Breast epithelium (tissue), 4 donors: ENCODE measurements at regions not wholly inside any gene's neighbourhood (a gene's known extent, or its start where the extent isn't known, plus 50 kb on each side); places are given as distances from the start of the nearest gene placed in this dataset.

ENCODE experiments used
- DNase-seq, 2 donors: peaks; one replicate each; pipeline ENCODE4 v3.0.0-alpha.2; 2019; ENCODE audit warnings: low spot score in 2 of 2
- H3K27ac ChIP-seq, 2 donors: fragments of 200-600 bp; sonication (generic) in 1 of 2; one replicate each; pipeline ENCODE4 v1.5.1; 2016 to 2019; ENCODE audit warnings: mild to moderate bottlenecking in 1 of 2
- H3K27me3 ChIP-seq, 2 donors: fragments of 200-600 bp; sonication (generic) in 1 of 2; one replicate each; pipeline versions ENCODE4 v1.5.1 to v1.6.0; 2017 to 2019; ENCODE audit warnings: control low read depth in 1 of 2, mild to moderate bottlenecking in 1 of 2
- H3K36me3 ChIP-seq: fragments of 200-600 bp; one replicate; pipeline ENCODE4 v1.5.1; 2019
- H3K4me1 ChIP-seq, 2 donors: fragments of 200-600 bp; sonication (generic); one replicate each; pipeline ENCODE4 v1.5.1; 2016 to 2019; ENCODE audit warnings: control low read depth in 1 of 2
- H3K4me3 ChIP-seq, 3 donors: fragments of 200-600 bp; sonication (generic); 1 replicate in 2 of 3; 2 replicates in 1 of 3; pipeline ENCODE4 v1.5.1; 2016 to 2019; ENCODE audit warnings: mild to moderate bottlenecking in 3 of 3, moderate library complexity in 2 of 3
- H3K9me3 ChIP-seq, 2 donors: fragments of 200-600 bp; sonication (generic) in 1 of 2; one replicate each; pipeline ENCODE4 v1.5.1; 2016 to 2019; ENCODE audit warnings: control low read depth in 1 of 2
- CTCF ChIP-seq, 3 donors: fragments of 450-650 bp; IDR thresholded peaks; one replicate each; pipeline ENCODE4 v1.5.1; 2016 to 2017; ENCODE audit warnings: antibody characterized with exemption in 3 of 3, mild to moderate bottlenecking in 3 of 3, moderate library complexity in 3 of 3
- POLR2A ChIP-seq: fragments of 450-650 bp; IDR thresholded peaks from one replicate; pipeline ENCODE4 v1.6.1; 2016; ENCODE audit warnings: antibody characterized with exemption, mild to moderate bottlenecking, moderate library complexity
- POLR2AphosphoS5 ChIP-seq, 3 donors: sonication (generic); formaldehyde crosslinking; IDR thresholded peaks; one replicate each; pipeline ENCODE4 v1.6.1; 2017; ENCODE audit warnings: antibody characterized with exemption in 3 of 3
- intact Hi-C: fragments of 100-400 bp; cut with DNase I; formaldehyde crosslinking; loops from one replicate; pipeline ENCODE4 v1.15.1; 2023; ENCODE audit warnings: low total_unique reads

- H3K9me3 ChIP-seq: no peaks in the 10 kb centered on the region
- H3K27me3 ChIP-seq: no peaks in the 10 kb centered on the region
- H3K36me3 ChIP-seq: no peaks in the 10 kb centered on the region
- DNase-seq: no peak
- intact Hi-C loops: no loop called here
- no peaks in the 10 kb centered on the region for H3K4me1 ChIP-seq
- no peak overlapping the region for H3K4me3 ChIP-seq
- H3K27ac ChIP-seq: no peak overlapping the region
- TF ChIP-seq CTCF (IDR thresholded peaks at IDR 0.05) (no peak), POLR2AphosphoS5 (IDR thresholded peaks at IDR 0.05) (no peak), POLR2A (no peak)
These were observed 240.1 kb upstream of the FSTL5 start for GRCh38 chr4:162403932-162404331.

- Histone ChIP-seq H3K4me1 (no peaks in the 10 kb centered on the region), H3K9me3 (no peaks in the 10 kb centered on the region), H3K4me3 (no peak overlapping the region), H3K27me3 (no peaks in the 10 kb centered on the region), H3K36me3 (no peaks in the 10 kb centered on the region), H3K27ac (no peak overlapping the region)
- TF ChIP-seq POLR2A: no peak
- no peak for TF ChIP-seq POLR2AphosphoS5 (IDR thresholded peaks at IDR 0.05)
- no peak for TF ChIP-seq CTCF (IDR thresholded peaks at IDR 0.05)
- intact Hi-C loops: no loop called here
- no peak for DNase-seq
These were observed 239.6 kb upstream of the FSTL5 start for GRCh38 chr4:162403419-162403818.

GRCh38 chr4:162401021-162401420 is 237.2 kb upstream of the FSTL5 start:
- Histone ChIP-seq H3K9me3 (no peaks in the 10 kb centered on the region), H3K27me3 (no peaks in the 10 kb centered on the region), H3K4me3 (no peak overlapping the region), H3K36me3 (no peaks in the 10 kb centered on the region), H3K27ac (no peak overlapping the region), H3K4me1 (no peaks in the 10 kb centered on the region)
- DNase-seq: no peak
- intact Hi-C loops: no loop called here
- no peak for TF ChIP-seq CTCF (IDR thresholded peaks at IDR 0.05)
- no peak for TF ChIP-seq POLR2A
- no peak for TF ChIP-seq POLR2AphosphoS5 (IDR thresholded peaks at IDR 0.05)

GRCh38 chr4:162392946-162393345 is 229.1 kb upstream of the FSTL5 start:
- Histone ChIP-seq H3K4me3 (no peak overlapping the region), H3K4me1 (no peaks in the 10 kb centered on the region), H3K27ac (no peak overlapping the region), H3K27me3 (no peaks in the 10 kb centered on the region), H3K36me3 (no peaks in the 10 kb centered on the region), H3K9me3 (no peaks in the 10 kb centered on the region)
- intact Hi-C loops: no loop called here
- TF ChIP-seq POLR2A: no peak
- TF ChIP-seq POLR2AphosphoS5 (IDR thresholded peaks at IDR 0.05): no peak
- no peak for TF ChIP-seq CTCF (IDR thresholded peaks at IDR 0.05)
- DNase-seq: no peak

GRCh38 chr4:162366146-162366545 is 202.3 kb upstream of the FSTL5 start:
- no peaks in the 10 kb centered on the region for H3K9me3 ChIP-seq
- no peak for DNase-seq
- H3K27ac ChIP-seq: no peak overlapping the region
- no peaks in the 10 kb centered on the region for H3K4me1 ChIP-seq
- H3K27me3 ChIP-seq: no peaks in the 10 kb centered on the region
- H3K4me3 ChIP-seq: no peak overlapping the region
- TF ChIP-seq POLR2AphosphoS5 (IDR thresholded peaks at IDR 0.05) (no peak), CTCF (IDR thresholded peaks at IDR 0.05) (no peak), POLR2A (no peak)
- intact Hi-C loops: no loop called here
- H3K36me3 ChIP-seq: no peaks in the 10 kb centered on the region
